Hematopoietic multipotent progenitor cell (in vitro differentiated cells): ENCODE measurements at regions not wholly inside any gene's neighbourhood (a gene's known extent, or its start where the extent isn't known, plus 50 kb on each side); places are given as distances from the start of the nearest gene placed in this dataset.

Source experiments
- DNase-seq, 3 donors: peaks; one replicate each; pipeline ENCODE4 v3.0.0-alpha.2; 2011 to 2015; ENCODE audit warnings: low read depth in 2 of 3, low spot score in 2 of 3

DNA sequence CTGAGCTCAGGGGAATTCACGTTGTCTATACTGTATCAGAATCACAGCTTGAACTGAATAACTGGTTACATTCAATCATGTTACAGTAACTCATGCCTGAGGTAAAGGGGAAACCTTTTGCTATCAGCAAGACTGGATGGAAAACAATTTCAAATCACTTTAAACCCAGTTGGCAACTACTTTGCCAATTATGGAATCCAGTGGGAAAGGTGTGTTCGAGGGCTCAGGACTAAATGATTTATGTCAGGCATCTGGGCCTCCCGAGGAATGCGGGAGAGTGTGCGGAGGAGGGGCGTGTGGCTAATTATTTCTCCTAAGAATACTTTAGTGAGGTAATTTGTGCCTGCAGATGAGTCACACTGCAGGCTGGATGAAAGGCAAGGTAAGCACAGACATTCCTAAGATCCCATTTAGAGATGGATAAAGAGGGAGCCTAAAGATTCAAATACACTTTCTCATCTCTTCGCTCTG lies 100.1 kb downstream of the HRH4 start:
- DNase-seq, result no peak

DNA sequence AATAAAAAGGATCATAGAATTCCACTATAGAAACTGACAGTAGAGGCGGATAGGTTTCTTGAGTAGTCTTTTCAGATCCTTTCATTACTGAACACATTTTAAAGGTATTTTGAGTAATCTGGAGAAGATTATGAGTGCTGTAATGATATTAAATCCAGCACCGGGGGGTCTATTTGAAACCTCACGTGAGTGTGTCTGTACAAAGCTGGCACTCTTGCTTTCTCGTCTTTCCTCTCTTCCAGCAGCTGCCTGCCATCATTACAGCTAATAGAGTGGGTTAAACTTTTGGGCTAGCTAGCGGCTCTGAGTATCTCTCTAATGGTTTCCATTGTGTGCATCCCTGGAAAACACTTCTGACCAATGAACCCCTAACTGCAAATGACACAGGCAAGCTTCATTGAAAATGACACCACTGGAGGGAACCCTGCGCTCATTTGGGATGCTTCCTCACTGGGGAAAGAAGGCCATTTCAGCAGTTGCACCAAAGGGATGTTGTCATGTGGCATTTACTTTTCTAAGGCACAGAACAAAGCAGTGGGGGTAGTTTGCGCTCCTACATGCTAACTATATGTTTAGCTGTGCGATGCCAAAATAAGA lies 101.0 kb downstream of the HRH4 start:
- DNase-seq, result no peak

DNA sequence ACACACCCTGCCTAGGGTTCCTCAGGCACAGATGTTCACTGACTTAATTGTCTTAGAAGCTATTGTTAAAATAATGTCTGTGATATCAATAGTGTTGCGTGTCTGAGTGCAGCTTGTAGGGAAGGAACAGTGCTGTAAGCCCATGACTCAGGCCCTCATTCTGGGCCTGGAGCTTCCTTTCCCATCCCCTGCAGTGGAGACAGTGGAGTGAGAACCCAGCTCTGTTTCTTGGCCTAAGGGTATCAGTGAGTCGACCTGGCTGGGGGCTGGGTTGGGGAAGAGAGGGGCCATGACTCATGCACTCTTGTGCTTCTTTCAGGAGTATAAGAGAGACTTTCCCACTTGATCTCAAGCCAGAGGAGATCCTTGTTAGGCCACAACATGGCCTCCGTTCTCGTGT lies 106.8 kb downstream of the HRH4 start:
- no peak for DNase-seq

DNA sequence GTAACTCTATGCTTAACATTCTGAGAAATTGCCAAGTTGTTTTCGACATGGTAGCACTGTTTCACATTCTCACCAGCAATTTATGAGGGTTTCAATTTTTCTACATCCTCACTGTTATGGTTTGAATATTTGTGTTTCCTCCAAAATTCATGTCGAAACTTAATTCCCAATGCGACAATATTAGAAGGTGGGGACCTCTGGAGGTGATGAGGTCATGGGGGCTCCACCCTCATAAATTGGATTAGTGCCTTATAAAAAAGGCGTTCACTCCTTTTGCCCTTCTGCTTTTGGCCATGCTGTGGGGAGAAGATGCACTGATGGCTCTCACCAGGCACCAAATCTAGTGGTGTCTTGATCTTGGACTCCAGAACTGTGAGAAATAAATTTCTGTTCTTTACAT lies 110.3 kb downstream of the HRH4 start:
- no peak for DNase-seq

DNA sequence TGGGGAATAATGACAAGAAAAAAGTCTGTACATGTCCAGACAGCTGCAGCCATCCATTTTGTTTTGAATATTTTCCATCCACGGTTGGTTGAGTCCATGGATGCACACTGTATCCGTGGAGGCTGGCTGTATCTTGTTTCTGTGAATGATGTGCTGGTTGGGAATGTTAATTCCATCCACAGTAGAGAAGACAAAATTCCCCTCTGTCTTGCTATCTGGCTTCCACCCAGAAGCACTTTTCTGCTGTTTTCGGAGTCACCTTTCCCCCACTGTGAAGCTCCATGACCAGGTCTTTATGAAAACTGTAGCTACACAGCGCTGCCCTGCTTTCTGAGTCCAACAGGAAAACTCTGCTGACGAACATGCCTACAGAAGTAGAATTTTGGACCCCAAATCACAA lies 122.3 kb downstream of the HRH4 start:
- DNase-seq, result no peak

DNA sequence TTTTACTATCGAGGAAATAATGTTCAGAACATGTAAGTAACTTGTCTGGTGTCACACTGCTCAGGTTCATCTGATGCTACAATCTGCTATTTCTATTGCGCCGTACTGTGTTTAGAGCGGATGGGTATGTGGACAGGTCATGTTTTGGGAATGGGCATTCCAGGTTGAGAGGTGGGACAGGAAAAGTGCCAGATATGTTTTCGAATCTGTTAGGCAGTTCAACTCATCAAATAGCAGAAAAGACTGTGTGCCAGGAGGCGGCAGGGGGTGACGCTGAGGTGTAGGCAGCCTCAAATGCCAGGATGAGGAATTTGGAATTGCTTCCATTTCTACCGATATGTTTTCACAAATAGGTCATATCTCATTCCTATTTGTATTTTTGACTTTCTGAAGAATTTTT lies 123.8 kb downstream of the HRH4 start:
- no peak for DNase-seq

DNA sequence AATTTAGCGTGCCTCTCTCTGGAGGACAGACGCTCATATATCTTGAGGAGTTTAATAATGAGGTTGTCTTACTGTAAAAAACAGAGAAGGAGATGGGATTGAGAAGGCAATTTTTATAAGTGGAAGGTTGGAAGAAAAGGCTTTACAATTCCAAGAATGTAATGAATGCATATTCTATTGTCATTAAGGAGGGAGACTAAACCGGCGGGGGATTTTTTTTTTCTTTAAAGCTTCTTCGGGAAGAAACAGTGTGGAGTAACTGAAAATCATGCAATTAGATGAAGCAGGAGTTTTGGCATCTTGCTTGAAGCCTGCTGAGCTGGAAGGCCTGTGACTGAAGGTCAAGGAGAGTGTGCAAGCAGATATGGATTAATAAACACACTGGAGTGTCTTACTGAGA lies 124.4 kb downstream of the HRH4 start:
- DNase-seq, result no peak

DNA sequence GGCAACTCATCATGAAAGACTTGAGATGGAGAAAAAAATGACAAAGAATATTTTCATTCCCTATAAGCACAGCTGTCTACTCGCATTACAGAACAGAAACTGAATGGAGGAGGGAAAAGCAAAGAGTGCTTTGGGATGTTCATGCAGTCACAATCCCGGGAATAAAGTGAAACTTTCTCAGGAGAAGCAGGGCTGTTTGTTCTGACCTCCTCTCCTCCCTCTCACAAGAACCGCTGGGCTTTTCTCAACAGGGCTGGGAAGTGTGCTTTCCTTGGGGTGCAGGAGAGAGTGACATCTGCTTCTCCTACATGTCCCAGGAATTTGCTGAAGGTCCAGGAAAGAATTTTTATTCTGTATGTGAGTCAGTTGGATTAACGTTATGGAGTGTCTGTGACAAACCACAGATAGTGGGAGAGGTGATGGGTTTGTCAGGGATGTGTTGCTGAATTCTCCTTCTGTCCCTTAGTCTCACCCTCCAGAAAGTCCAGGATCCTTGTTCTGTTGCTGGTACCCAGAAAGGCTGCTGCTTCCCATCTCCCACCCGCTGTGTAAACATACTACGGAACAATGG lies 125.6 kb downstream of the HRH4 start:
- DNase-seq, result no peak

DNA sequence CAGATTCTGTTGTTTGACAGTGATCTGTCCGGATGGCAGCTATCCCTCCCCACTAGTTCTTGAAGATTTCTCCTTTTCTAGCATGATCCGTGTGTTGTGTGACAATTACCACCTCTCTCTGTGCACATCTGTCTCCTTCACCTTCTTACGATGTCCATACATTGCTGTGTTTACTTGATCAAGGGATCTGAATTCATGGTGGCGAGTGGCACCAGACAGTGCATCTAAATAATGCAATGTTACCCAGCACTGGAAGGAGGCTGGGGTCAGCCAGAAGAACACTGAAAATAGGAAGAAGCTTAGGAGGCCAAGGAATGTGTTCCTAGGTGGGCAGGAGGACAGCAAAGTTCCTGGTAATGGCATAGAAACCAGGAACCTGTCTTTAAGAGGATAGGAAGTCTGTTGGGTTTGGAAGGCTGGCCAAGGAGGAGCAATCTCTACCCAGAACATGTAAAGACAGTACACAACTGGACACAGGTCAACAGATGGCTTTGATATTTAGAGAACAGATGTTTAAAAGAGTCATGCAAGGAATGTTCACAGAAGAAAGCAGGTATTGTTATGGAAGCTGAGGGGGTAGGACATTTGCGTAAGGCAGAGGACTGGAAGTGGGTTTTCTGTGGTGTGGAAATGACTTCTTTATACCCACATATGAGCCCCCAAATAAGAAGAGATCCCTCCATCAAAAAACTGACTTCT lies 126.4 kb downstream of the HRH4 start:
- no peak for DNase-seq

DNA sequence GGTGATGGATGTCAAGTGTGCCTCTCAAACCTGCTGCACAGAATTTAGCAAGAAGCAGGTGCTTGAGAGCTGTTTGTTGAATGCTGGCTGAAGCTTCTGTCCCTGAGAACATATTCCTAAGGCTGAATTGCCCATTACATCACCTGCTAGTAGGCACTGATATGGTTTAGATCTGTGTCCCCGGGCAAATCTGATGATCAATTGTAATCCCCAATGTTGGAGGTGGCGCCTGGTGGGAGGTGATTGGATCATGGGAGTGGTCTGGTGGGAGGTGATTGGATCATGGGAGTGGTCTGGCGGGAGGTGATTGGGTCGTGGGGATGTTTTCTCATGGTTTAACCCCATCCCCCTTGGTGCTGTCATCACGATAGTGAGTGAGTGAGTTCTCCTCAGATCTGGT lies 128.0 kb downstream of the HRH4 start:
- no peak for DNase-seq

DNA sequence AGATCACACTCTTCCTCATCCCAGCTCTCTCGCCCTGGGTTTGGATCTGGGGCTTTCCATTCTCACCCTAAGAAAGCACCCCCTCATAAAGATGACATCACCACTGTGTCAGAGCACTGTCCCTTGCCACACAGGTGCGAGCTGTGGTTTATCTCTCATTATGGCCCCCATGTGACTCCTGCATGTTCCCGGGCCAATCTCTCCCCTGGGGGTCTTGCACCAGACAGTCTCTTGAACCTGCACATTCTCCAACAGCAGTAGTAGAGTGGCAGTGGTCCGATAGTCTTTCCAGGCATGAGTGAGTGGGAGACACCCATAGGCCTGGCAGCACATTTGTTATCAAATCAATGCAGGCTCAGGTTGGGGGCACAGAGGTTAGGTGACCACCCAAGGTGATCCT lies 130.5 kb downstream of the HRH4 start:
- no peak for DNase-seq

DNA sequence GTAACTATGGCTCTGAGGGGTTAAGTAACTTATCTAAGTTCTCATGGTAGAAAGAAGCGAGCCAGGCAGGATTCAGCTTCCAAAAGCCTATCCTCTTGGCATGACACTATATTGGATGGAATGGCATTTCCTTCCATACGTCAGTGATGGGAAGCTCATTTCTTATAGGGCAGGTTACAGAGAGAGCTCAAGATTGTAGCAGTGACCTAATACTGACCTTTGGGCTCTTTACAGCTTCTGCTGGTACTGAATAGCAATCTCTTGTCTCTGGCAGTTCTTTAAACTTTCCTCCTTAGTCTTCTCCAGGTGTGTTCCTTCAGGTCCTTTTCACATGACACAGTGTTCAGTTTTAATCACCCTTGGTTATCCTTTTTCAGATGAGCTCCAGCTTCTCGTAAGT lies 133.0 kb downstream of the HRH4 start:
- no peak for DNase-seq

DNA sequence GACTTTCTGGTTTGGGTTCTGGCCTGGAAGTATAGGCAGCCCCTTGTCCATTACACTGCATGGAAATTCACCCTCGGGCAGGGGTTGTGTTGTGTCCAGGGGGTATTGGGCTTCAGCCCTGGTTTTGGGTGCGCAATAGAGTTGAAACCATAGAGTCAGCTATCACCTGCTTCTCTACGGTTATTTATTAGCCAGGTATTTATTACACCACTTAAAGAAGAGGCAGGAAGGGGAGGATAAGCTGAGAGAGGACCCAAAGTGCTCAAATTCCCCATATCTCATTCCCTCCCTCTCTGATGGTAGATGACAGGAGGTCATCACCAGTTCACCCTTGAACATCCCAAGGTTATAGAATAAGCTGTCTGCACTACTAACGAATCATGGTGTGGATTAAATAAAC lies 133.4 kb downstream of the HRH4 start:
- no peak for DNase-seq

DNA sequence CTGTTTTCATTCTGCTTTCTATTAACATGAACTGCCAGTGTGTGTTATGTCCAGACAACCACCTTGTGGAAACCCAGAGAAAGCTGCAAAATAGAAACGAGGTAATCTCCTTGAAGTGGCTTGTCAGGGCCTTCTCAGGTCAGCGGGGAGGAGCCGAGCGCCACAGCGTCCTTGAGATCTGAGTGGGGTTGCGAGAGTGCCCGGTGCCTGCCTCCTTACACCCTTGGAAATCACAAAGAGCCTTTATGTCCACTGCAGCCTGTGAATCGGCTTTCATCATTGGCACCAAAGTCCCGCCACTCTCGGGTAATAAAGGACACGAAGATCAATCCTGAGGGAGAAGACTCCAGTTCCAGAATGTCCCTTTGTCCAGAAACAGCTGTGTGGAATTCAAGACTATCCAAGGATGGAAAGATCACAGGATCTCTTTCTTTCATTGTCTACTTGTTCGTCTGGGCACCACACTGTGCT lies 135.2 kb downstream of the HRH4 start:
- DNase-seq, result no peak

DNA sequence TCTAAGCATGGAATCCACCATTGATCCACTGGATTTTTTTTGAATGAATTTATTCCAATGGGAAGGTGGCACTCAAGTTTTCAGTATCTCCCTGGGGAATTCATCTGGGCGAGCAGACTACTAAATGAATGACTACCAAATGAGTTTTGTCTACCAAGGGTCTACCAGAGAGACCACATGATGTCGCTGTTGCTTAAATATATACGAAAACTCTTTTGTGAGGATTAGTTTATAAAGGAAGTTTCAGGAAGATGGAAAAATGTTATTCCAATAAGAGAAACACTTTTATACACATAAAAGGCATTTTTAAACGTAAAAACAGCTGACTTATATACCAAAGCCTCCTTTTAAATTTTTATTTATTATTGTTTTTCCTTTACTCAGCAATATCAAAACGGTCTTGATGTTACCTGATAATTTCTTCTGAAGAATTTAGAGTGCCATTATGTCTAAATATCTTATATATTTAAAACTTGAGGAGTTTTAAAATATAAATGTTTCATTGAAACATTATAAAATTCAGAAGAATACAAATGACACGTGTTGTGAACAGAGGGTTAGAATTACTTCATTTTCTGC lies 139.7 kb downstream of the HRH4 start:
- peak in 2 of 3 donors; percentile 34 to 72 for DNase-seq

DNA sequence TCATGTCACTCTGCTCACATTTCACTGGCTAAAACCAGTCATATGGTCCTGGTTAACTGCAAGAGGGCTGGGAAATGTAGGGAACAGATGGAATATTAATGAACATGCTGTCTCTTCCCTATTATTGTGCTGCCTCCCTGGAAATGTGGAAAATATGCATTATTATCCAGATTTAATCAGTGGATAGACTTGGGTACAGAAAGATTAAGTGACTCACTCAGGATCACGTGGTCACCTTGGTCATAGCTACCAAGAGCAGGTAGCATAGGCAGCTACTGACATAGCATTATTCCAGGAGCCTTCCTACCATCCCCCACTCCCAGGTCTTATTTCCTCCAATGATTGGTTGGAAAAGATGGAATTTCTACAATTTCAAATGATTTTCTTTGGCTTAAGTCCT lies 141.1 kb downstream of the HRH4 start:
- DNase-seq, result no peak

DNA sequence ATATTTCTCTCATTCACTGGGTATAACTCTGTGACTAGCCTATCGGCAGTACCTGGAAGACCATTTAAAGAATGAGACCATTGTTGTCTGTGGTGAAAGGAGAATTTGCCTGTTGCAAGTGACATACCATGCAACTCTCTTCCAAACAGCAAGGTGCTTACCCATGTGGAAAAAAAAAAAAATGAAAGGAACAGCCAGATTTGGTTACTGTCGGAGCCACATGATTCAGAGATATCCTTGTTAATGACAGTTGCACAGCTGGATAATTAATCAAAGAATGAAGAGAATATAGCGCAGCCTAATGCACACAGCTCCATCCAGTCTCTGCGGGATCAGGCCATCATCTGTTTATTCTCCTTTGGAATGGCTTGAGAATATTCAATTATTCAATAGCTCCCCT lies 141.8 kb downstream of the HRH4 start:
- DNase-seq, result no peak

DNA sequence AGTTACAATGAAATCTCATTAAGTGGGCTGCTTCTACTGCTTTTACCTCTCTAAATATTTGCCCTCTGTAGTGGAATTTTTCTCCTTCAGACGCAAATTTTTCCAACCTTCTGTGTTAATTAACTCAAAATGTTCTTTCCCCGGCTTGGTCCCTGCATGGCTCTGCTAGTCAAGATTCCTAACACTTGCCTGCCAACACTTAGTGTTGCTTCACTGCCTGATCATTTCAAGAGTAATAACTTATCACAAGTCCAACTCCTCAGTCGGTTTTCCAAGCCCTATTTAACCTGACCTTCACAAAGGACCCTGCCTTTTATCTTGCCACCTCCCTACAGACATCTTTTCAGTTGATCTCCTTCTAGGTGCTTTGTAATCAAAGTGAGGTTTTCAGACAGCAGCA lies 142.7 kb downstream of the HRH4 start:
- DNase-seq, result no peak

DNA sequence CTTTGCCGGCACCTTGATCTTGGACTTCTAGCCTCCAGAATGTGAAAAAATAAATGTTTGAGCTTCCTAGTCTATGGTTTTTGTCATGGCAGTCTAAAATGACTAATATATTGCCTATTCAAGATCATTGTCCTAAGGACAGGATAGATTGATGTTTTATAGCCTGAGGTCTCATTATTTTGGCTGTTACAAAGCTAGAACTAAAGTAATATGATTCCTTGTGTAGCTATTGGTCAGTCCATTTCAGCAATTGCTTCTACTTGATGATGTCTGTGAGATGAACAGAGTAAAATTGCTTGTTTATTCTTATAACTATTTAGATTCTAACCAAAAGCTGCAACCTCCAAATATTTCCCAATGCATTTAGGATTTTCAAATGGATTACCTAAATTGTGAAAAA lies 145.0 kb downstream of the HRH4 start:
- no peak for DNase-seq

DNA sequence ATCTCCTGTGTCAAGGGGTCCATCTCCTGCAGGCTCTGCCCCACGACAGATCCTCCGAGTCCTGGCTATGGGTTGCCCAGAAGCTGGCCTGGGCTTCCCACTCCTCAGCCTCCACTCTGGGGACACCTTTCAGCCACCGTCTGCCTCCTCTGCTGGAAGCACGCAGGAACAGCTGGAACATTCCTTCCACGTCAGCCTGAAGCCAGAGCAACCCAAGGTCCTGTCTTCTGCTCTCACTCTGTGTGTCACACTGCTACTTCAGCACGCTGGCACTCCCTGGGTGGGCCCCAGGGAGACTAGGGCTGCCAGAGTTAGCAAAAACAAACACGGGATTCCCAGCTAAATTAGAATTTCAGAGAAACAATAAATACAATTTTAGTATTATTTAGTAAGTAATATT lies 148.8 kb downstream of the HRH4 start:
- DNase-seq, result no peak

DNA sequence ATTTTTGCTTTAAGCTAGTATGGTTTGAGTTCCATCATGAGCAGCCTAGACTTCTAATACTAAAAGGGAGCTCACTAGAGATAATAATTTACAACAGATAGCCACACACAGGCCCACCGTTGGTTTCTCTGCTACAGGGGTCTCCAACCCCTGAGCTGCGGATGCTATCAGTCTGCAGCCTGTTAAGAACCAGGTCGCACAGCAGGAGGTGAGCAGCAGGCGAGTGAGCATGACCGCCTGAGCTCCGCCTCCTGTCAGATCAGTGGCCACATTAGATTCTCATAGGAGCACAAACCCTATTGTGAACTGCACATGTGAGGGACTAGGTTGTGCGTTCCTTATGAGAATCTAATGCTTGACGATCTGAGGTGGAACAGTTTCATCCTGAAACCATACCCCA lies 150.6 kb downstream of the HRH4 start:
- DNase-seq, result no peak
